GM23248 (cell line): ENCODE measurements at regions not wholly inside any gene's neighbourhood (a gene's known extent, or its start where the extent isn't known, plus 50 kb on each side); places are given as distances from the start of the nearest gene placed in this dataset.

ENCODE experiments used
- EZH2 ChIP-seq: fragments of 200-600 bp; sonication (generic); IDR thresholded peaks from 2 replicates; pipeline ENCODE4 v1.6.1; 2018; ENCODE audit warnings: antibody characterized with exemption, mild to moderate bottlenecking; ENCODE audit not compliant: insufficient read depth, poor library complexity, severe bottlenecking
- EZH2phosphoT487 ChIP-seq: fragments of 200-600 bp; sonication (generic); IDR thresholded peaks from 2 replicates; pipeline ENCODE4 v1.6.1; 2018; ENCODE audit warnings: antibody characterized with exemption, moderate library complexity, mild to moderate bottlenecking, low read depth; ENCODE audit not compliant: insufficient read depth

DNA sequence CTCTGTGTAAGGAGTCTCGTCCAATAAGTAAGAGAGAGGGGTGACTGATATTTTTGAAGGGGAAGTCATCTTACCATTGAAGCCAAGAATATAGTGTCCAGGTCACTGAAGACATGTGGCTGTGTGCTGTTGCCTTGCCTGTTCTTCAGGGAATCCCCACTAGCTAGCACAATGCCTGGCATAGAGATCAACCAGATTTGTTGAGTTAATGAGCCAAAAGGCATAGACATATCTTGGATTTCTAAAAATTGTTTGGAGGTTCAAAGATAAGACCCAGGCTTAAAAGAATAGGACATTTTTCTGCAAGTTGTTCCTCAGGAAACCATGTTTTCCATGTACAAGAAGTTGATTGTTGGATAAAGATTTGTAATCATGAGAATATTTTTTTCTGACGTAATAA is 119.3 kb upstream of the DKK2 start:
- TF ChIP-seq EZH2phosphoT487 (no peak), EZH2 (no peak)
